ENCODE measurements at regions not wholly inside any gene's neighbourhood (a gene's known extent, or its start where the extent isn't known, plus 50 kb on each side); places are given as distances from the start of the nearest gene placed in this dataset.

DNA sequence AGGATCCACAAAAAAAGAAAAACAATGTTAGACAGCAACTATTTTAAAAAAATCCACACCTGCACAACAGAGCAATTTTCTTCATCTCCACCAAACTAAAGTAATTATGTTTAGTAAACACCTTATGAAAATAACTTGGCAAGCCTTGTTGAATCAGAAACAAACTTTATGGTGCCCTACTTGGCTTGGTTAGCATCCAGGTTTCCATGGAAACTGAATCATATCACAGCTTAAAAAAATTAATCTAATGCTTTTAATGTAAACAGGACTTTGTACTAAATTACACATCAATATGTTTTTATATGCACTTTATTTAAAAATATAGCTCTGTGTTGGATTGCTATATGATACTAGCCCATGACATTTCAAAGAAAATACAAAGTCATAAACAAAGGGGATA lies 1882.4 kb downstream of the SUCLG1 start:
- DNase-seq = no peak

- no peak for DNase-seq
Measured at GRCh38 chr2:82539280-82539621, 1919.8 kb downstream of the SUCLG1 start.

DNA sequence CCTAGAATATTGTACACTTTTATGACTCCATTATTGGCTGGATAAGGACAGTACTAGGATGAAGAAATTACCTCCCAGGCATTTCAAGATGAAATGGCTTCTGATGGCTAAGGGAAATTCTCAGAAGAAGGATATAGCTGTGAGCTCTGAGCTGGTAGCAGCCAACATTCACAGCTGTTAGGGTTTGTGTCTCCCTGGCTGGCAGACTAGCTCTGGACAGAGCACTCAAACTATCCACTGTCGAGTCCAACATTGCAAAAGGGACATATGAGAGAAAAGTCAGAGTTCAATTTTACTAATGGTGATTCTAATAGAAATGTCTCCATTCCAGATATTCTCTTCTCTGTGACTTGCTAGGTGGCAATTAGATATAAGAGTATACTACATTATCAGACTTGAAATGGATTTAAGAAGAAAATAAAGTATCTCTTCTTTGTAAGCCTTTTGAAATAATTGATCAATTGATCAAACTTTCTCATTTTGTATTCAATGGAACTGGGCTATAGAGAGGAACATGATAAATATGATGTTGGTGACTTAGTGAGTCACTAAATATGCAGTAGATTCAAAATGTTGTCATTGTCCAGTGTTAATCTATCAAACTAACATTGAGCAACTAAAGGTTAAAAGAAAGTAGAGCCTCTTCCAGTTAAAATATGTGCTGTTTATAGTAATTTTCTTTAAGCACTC lies 1920.3 kb downstream of the SUCLG1 start:
- no peak for DNase-seq

GRCh38 chr2:82528288-82528687 lies 1930.8 kb downstream of the SUCLG1 start:
- no peak for DNase-seq

- DNase-seq = no peak
Measured at GRCh38 chr2:82527124-82527523, 1932.0 kb downstream of the SUCLG1 start.

- no peak for DNase-seq
Measured at GRCh38 chr2:82526277-82526676, 1932.8 kb downstream of the SUCLG1 start.

- DNase-seq = no peak
Measured at GRCh38 chr2:82525744-82526143, 1933.3 kb downstream of the SUCLG1 start.

DNA sequence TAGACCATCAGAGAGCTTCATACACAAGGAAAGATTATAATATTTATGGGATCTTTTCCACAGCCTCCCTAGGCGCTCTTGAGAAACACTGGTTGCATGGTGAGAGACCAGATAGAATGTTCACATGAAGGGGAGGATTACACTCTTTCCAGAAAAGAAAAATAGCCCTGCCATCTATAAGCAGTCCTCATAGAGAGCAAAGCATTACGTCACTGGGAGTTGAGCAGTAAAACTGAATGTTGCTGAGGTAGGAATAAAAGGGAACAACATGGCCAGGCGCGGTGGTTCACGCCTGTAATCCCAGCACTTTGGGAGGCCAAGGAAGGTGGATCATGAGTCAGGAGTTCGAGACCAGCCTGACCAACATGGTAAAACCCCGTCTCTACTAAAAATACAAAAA lies 1934.3 kb downstream of the SUCLG1 start:
- no peak for DNase-seq

- no peak for DNase-seq
Measured at GRCh38 chr2:82511894-82512293, 1947.2 kb downstream of the SUCLG1 start.

- no peak for DNase-seq
Measured at GRCh38 chr2:82508702-82509101, 1950.4 kb downstream of the SUCLG1 start.

- no peak for DNase-seq
Measured at GRCh38 chr2:82507657-82508056, 1951.4 kb downstream of the SUCLG1 start.

- no peak for DNase-seq
Measured at GRCh38 chr2:82501217-82501616, 1957.9 kb downstream of the SUCLG1 start.

- DNase-seq = no peak
Measured at GRCh38 chr2:82498777-82499443, 1960.2 kb downstream of the SUCLG1 start.

DNA sequence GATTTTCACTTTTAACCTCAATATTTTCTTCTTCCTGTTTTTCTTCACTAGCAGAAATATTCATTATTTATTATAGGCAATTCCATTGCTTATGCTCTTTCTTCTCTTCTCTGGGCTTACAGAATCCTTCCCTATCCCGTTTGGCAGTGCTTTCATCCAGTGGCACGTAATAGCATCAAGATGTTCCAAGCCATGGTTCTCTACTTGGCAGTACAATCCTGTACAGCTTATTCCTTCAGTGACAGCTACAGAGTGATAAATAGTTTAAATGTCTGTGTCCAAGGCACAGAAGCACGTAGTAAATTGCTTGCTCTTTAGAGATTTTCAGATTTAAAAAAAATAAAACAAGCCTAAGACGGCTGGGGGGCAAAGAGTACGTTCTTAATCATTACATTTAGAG lies 1964.3 kb downstream of the SUCLG1 start:
- DNase-seq = no peak

- DNase-seq = no peak
Measured at GRCh38 chr2:82491591-82491990, 1967.5 kb downstream of the SUCLG1 start.

DNA sequence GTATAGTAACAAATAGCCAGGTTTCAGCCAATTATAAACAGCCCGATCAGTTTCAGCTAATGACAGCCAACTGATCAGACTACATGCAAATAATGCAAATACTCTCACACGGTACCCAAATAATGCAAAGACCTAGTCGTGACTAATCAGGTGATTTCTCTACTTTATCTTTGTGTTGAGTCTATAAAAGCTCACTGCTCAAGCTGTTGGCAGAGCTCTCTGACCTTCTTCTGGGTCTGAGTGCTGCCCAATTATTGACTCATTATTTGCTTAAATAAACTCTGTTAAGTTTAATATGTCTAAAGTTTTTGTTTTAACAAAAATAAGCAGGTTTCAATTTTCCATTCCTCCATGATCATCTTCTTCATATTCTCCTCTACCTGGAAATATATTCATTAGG lies 1971.7 kb downstream of the SUCLG1 start:
- DNase-seq = no peak

- DNase-seq = no peak
Measured at GRCh38 chr2:82485701-82486100, 1973.4 kb downstream of the SUCLG1 start.

DNA sequence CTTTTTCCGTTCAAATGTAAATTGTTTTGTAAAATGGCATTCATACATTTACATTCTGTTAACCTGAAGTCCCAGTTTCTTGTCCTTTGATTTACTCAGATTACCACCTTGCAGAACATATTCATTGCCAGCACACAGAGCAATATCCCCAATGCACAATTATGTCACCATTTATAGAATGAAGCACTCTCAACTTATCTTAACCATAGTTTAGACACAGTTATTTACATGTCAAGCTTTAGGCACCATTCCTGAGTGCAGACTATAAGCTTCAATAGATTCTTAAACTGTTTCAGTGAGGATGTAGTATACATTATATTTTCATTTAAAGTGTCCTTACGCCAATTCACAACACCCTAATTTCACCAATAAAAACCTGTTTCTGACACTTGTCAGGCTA lies 1977.9 kb downstream of the SUCLG1 start:
- no peak for DNase-seq

- no peak for DNase-seq
Measured at GRCh38 chr2:82478641-82479040, 1980.4 kb downstream of the SUCLG1 start.

DNA sequence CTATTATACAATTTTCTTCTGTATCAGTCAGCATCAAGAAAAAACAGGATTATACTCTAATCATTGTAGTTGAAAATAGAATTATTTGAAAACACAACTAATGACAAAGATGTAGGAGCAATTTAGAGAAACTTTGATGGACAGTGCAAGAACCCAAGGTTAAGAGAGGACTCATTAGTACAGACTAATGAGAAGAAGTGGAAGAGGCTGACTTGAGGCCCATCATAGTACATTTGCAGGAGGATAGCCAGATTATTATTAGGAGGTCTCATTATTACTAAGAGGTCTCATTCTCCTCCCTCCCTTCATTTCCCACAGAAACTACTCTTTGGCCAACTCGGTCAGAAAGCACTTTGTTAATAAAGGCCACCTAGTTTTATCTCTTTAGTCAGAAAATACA lies 1983.0 kb downstream of the SUCLG1 start:
- DNase-seq = no peak

- no peak for DNase-seq
Measured at GRCh38 chr2:82428251-82428650, 2030.8 kb downstream of the SUCLG1 start.

- DNase-seq = no peak
Measured at GRCh38 chr2:82412021-82412420, 2047.1 kb downstream of the SUCLG1 start.

- no peak for DNase-seq
Measured at GRCh38 chr2:82411071-82411470, 2048.0 kb downstream of the SUCLG1 start.

DNA sequence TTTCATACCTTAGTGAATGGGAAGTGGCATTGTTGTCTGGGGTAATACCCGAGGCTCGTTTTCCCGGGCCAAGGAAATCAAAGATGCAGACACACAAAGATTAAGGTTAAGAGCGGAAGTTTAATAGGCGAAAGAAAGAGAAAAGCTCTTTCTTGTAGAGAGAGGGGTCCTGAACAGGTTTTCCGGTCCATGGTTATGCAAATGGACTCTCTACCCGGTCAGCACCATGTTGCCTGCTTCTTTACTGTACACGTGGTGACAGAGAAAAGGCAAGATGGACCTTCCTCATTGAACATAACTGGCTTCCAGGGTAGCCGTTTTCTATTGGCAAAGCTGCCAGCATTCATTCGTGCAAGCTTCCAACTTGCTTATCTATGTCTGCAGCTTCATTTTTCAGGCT lies 2063.5 kb downstream of the SUCLG1 start:
- DNase-seq = no peak

DNA sequence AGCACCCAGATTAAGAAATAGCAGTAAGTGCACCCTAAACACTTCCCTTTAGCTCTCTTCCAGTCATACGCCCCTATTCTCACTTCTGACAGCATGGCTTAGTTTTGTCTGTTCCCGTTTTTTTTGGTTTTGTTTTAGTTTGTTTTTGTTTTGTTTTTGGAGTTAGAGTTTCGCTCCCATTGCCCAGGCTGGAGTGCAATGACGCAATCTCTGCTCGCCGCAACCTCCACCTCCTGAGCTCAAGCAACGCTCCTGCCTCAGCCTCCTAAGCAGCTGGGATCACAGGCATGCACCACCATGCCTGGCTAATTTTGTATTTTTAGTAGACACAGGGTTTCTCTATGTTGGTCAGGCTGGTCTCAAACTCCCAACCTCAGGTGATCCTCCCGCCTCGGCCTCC lies 2067.7 kb downstream of the SUCLG1 start:
- no peak for DNase-seq

Measured in KG1 (cell line).